ENCODE measurements at regions not wholly inside any gene's neighbourhood (a gene's known extent, or its start where the extent isn't known, plus 50 kb on each side); places are given as distances from the start of the nearest gene placed in this dataset.

DNA sequence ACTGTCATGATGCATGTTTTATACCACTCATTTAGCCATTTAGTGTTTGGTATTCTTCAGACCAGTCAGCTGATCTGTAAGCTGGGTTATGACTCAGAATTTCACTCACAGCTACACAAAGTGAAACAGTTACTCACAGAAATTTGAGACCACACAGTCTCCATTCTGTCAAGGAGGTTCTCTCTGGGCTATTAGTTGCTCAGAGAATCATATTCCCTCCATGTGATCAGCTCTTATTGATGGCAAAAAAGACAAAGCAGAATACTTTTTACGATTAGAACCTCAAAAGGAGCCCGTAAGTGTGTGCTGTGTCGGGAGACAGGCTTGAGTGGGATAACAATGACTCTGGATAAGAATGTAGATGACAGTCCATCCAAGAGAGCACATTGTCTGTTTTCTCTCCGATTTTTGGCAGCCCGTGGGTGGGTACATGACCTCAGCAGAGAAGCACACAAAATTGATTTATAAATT is 277.6 kb upstream of the SORCS1 start:
- peak; percentile 43 for DNase-seq (ENCODE audit: low read depth)

DNA sequence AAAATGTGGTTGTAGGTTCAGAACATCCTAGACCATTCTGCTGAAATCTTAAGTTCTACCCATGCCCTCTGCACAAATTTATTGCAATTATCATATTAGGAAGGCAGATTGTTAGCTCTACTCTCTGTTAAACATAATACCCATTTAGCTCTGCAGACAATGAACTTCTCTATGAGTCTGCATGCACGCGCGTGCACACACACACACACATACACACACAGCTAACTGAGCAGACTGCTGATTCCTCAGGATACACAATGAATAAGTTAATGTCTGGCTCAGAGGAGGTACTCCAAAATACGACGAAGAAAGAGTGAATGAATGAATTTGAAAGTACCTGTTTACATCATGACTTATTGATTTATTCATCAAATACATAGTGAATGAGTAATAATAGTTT is 276.2 kb upstream of the SORCS1 start:
- DNase-seq (ENCODE audit: low read depth): no peak

DNA sequence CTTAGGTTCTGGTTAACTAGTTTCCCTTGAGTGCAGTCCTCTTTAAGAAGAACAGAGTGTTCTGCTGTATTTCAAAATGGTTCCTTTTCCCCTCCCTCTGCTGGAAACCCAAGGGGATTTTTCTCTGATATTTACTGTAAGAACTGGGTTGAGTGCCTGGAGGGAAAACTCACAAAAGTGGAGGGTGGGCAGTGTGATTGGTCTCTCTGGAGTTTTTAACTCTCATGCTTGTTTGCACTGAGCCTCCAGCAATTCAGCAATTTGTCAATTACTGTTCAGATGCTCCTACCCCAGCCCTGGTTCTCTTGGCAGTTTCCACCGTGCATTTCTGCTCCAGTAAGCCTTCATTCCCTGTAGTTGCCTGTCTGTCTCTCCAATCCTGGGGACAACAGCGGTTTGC is 273.4 kb upstream of the SORCS1 start:
- DNase-seq (ENCODE audit: low read depth): no peak

DNA sequence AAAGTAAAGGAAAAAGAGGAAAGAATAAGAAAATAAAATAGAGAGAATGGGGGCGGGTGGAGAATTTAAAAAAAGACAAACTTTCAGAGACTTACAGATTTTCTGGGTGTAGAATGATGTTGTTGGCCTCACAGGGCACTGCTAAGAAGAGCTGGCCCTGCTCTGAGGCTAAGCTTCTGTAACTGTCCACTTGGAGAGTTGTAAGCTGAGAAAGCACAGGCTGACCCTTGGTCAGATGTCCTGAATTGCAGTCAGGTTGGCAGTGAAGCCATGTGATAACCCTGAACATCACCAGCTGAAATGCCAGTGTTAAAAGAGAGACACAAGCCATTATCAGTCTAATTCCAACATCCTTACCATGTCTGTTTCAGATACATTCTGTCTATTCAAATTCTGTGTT is 272.1 kb upstream of the SORCS1 start:
- DNase-seq (ENCODE audit: low read depth): no peak

DNA sequence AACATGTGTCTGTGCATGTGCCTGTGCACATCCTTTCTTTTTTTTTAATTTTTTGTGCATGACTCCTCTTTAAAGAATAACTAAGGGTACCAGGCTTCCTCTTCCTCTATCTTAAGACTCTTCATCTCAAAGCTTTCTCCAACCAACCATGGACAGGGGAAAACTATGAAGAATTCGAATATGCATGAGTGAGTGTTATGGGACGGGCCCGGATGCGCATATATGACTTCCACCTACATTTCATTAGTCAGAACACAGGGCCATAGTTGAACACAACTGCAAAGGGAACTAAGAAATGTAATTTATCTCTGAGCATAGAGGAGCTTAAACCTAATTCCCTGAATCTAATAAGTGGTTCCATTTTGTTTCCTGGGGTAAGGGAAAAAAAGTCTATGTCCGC is 270.3 kb upstream of the SORCS1 start:
- no peak for DNase-seq (ENCODE audit: low read depth)

GRCh38 chr10:107434201-107434600 is 269.7 kb upstream of the SORCS1 start:
- DNase-seq (ENCODE audit: low read depth): no peak

GRCh38 chr10:107433605-107434004 is 269.1 kb upstream of the SORCS1 start:
- DNase-seq (ENCODE audit: low read depth): no peak

GRCh38 chr10:107430446-107430845 is 265.9 kb upstream of the SORCS1 start:
- no peak for DNase-seq (ENCODE audit: low read depth)

DNA sequence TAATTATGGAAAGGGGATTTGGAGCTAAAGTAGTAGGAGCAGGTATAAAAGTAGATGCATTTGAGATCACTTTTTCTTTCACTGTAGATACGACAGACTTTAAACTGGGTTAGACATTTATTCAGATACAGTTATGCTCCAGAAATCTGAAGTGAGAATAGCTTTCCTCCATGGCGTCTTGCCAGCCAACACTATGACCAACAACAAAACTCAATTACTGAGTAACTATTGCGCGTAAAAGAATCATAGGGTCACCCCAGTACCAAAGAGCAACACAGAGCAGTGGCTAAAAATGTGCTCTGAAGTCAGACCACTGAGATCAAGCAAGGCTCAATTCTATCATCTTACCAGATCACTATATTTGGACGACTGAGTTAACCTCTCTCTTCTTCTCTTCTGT is 262.5 kb upstream of the SORCS1 start:
- no peak for DNase-seq (ENCODE audit: low read depth)

DNA sequence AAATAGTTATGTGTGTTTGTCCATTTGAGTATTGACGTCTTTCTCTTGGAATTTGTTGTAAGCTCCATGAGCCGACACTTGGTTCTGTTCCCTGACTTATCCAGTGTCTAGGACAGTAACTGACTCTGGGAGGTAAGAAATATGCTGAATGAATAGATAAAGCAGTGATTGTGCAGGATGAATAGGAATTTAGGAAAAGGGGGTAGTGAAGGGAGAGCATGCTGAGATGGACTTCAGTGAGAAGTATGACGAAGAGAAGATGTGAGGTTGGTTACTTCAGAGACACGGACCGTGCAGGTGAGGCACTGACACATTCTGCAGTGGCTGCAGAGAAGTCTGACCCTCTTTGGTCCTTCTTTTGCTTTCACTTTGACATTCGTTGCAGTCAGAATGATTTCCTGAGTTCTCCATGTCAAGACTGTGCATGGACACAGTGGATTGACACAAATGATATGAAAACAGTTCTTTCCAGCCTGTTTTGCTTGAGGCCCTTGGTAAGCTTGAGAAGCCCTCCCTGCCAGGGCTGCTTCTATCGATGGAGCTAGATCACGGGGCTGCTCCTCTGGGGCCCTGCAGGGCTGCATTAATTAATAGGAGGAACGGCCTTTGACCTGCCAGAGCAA is 261.5 kb upstream of the SORCS1 start:
- DNase-seq (ENCODE audit: low read depth): no peak

GRCh38 chr10:107424628-107425027 is 260.1 kb upstream of the SORCS1 start:
- DNase-seq (ENCODE audit: low read depth): no peak

- DNase-seq (ENCODE audit: low read depth): no peak
Observed at GRCh38 chr10:107423903-107424302, 259.4 kb upstream of the SORCS1 start.

DNA sequence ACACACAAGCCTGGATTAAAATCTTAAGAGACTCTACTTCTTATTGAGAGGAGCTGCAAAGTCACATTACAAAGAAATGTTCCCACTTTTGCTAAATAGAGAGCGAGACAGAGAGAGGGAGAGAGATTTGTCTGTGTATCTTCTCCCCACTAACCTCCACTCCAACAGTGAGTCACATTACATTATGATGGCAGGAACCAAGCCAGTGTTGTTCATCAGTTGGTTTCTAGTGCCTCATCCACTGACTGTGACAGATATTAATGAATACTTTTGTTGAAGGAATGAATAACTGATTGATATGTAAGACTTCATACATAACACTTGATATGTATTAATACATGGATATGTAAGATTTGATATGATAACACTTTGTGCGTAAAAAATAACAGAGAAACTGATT is 258.2 kb upstream of the SORCS1 start:
- no peak for DNase-seq (ENCODE audit: low read depth)

- no peak for DNase-seq (ENCODE audit: low read depth)
Observed at GRCh38 chr10:107420196-107420595, 255.7 kb upstream of the SORCS1 start.

DNA sequence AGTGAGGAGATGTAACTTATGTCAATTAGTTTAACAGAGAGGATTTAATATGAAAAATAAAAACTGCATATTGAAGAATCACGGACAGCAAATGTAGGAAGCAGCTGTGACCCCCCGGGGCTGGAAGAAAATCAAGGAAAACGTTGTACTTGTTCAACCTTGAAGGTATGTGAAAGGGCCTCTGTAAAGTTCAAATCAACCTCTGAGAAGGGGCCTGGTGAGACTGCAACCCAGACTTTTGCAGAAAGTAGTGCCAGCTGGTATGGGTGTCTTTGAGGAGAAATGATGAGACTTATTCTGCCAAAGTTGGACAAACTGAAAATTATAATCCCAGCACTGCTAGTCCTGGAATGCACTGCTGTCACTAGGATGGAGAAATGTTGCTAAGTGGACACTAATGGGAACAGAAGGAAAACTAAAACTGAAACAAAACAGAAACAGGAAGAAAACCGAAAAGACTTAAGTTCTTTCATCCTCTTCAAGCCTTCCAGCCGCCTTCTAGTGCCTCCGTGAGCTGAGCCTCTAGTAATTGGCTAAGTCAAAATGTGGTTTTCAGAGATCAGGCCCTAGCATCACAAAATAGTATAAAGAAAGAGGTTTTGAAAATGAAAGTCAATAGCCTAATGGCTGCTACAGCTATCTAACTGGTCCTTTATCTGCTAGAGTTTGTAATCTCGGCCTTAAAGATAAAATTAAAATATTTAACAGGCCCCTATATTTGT is 253.7 kb upstream of the SORCS1 start:
- no peak for DNase-seq (ENCODE audit: low read depth)

DNA sequence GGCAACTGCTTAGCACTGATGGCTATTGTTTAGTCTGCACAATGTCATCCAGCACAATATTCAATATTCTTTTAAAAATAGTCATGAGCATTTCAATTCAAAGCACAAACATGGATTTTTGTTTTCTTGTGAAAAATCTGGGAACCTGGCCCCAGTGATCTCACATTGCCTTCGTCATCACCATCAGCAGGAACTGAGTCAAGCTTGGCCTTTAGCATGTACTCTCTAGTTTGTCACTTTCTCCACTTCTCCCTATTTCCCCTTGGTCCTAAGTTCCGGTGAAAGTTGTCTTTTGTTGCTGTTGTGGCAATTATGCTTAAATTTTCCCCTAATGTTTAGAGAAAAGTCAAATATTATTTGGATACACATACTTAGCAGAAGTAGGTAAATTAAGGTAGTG is 252.9 kb upstream of the SORCS1 start:
- no peak for DNase-seq (ENCODE audit: low read depth)

DNA sequence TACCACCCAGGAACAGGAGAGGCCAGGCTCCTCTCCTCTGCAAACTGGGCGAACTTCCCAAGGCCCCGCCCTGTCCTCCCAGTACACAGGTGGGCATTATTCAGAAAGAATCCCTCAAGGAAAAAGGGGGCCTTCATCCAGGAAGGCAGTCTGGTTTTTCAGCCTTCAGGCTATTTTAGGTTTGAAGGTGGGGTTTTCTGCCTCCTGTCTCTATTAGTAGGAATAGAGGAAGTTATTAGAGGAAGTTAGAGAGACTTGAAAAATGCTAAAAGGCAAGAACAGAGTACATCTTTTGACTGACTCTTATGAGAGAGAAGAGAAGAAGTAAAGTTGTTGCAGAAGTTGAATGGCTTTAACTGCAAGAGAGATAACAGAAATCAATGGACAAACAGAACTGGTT is 250.9 kb upstream of the SORCS1 start:
- no peak for DNase-seq (ENCODE audit: low read depth)

DNA sequence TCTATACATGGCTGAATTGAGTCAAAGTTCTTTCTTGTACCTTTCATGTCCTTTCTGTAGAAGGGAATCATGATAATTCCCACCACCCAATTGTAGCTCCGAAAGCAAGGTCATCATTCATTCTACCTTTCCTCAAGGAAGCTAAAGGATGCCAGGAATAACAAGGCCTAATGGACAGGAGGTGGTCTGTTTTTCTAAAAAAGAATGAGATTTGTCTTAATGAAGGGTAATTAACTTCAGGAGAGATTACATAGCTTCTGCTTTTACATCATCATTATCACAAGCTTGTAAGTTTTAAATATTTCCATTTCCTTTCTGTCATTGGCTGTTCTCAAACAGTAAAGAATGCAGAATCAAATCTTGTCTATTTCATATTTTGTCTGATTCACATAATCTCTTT is 249.5 kb upstream of the SORCS1 start:
- DNase-seq (ENCODE audit: low read depth): no peak

GRCh38 chr10:107409522-107409921 is 245.0 kb upstream of the SORCS1 start:
- peak; percentile 18 for DNase-seq (ENCODE audit: low read depth)

DNA sequence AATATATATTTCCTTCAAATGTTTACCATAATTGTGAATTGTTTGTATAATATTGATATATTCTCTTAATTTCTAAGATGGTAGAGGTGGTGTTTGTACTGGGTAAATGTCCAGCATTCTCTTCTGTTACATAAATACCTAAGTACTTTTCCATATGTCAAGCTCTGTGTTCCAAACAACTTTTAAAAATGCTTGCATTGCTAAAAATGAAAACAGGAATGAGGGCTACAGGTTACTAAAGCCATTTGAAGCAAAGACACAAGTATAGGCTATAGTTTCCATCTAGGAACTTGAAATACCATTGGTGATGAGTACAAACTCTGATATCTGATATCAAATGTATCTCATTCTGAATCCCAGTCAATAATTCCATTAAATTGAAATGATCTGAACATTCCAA is 233.6 kb upstream of the SORCS1 start:
- no peak for DNase-seq (ENCODE audit: low read depth)

DNA sequence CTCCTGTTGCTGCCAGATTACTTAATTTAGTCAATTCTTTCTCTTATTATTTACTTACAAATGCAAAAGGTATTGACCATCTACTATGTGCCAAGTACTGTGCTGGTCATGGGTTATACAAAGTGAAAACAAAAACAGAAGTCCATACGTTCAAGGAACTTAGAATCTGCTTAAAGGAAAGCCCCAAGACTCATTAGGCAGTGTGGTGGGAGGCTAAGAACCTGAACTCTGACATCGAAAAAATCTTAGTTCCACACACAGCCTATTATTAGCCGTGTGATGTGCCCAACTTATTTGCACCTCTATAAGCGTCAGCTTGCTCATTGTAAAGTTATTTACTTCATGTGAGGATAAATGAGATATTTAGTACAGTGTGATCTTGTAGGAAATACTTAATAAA is 227.4 kb upstream of the SORCS1 start:
- DNase-seq (ENCODE audit: low read depth): no peak

DNA sequence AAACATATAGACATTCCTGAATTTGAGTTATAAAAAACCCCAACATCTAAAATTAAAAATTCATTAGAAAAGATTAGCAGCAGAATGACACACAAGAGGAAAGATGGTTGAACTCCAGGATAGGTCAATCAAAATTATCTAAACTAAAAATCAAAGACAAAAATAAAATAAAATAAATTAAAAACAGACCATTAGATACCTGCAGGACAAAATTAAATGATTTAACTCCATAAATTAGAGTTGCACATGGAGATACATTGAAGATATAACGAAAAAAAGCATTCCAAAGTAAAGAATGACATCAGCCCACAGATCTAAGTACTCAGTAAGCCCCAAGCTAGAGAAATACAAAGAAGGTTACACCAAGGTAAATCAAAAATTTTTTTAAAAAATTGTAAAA is 226.1 kb upstream of the SORCS1 start:
- no peak for DNase-seq (ENCODE audit: low read depth)

DNA sequence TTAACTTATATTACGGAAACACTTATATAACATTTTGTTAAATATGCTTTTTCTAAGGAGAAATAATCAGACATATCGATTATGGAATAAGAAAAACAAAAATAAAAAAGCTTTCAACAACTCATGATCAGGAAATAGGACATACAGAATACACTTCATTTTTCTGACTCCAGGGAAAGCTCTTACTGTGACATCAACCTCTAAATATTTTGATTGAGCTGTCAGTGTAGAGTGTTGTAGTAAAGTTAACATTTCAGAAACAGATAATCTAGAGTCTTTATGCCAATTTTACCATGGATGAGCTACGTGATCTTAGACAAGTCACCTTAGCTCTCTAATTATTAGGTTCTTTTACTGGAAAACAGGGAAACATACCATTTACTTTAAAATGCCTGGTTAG is 218.9 kb upstream of the SORCS1 start:
- DNase-seq (ENCODE audit: low read depth): no peak

DNA sequence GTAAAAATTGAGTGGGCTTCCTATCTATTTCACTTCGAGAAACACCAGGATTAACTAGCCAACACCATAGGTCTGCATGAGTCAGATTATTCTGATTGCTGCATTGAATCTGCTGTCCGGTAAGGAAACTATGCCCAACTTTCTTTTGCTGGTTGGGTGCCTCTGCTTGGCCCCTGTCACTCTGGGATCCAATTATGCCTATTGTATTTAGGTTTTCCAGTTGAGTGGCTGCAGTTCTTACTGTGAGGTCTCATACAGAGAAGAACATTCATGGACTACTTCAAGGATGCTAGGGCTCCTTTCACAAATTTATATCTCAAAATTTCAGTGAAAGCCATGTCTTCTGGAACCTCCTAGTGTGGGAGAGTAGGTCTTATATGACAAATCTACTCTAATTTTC is 215.1 kb upstream of the SORCS1 start:
- no peak for DNase-seq (ENCODE audit: low read depth)
